H1 (cell line): ENCODE measurements at regions not wholly inside any gene's neighbourhood (a gene's known extent, or its start where the extent isn't known, plus 50 kb on each side); places are given as distances from the start of the nearest gene placed in this dataset.

ENCODE experiments used
- KDM5A ChIP-seq: fragments of 200-600 bp; IDR thresholded peaks from 2 replicates; pipeline ENCODE4 v1.7.1; 2012; ENCODE audit warnings: mild to moderate bottlenecking, low read length, inconsistent platforms, mixed read lengths
- RBBP5 ChIP-seq: IDR thresholded peaks from 2 replicates; pipeline ENCODE4 v1.7.1; 2012; ENCODE audit warnings: low read depth, mild to moderate bottlenecking, inconsistent platforms, low read length, moderate library complexity, borderline replicate concordance
- SIX5 ChIP-seq: IDR thresholded peaks from 2 replicates; pipeline ENCODE4 v1.6.1; 2011; ENCODE audit warnings: mild to moderate bottlenecking, low read depth, low read length
- TF ChIP-seq, protein P1 (sequence below), 3 experiments: IDR thresholded peaks; 1 replicate in 2 of 3; 2 replicates in 1 of 3; pipeline versions ENCODE4 v1.5.1 to v1.6.1; 2011; ENCODE audit warnings: low read length in 3 of 3, mild to moderate bottlenecking in 3 of 3, inconsistent platforms in 2 of 3, low read depth in 1 of 3, moderate library complexity in 1 of 3; ENCODE audit not compliant: insufficient read depth in 1 of 3; ENCODE audit errors: control extremely low read depth in 1 of 3

DNA sequence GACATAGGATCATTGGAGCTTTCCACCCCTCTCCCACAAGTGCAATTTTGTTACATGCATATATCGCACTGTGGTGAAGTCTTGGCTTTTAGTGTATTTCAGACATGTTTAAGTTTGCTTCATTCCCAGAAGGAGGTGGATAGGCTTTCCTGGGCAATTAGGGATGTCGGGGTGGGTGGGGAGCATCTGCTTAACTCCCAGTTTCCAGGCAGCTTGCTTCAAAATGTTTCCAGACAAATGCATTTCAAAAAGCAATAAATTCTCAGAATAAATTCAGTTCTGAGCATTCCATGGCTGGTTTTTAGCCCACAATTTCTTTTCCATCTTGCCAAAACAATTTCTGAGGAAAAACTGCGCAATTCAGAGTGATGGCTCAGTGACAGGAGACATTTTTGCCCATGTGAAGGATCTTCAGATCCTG, 227.7 kb upstream of the ZPLD1 start (continued):
- no peak for TF ChIP-seq SIX5
- no peak for TF ChIP-seq RBBP5
- TF ChIP-seq, protein P1, sequence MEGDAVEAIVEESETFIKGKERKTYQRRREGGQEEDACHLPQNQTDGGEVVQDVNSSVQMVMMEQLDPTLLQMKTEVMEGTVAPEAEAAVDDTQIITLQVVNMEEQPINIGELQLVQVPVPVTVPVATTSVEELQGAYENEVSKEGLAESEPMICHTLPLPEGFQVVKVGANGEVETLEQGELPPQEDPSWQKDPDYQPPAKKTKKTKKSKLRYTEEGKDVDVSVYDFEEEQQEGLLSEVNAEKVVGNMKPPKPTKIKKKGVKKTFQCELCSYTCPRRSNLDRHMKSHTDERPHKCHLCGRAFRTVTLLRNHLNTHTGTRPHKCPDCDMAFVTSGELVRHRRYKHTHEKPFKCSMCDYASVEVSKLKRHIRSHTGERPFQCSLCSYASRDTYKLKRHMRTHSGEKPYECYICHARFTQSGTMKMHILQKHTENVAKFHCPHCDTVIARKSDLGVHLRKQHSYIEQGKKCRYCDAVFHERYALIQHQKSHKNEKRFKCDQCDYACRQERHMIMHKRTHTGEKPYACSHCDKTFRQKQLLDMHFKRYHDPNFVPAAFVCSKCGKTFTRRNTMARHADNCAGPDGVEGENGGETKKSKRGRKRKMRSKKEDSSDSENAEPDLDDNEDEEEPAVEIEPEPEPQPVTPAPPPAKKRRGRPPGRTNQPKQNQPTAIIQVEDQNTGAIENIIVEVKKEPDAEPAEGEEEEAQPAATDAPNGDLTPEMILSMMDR (IDR thresholded peaks at IDR 0.05; ENCODE audit: control extremely low read depth in 1 of 3, insufficient read depth in 1 of 3, low read depth in 1 of 3, low read length in 3 of 3) = no peak
- TF ChIP-seq KDM5A = no peak
